GM21367 (cell line): ENCODE measurements at regions not wholly inside any gene's neighbourhood (a gene's known extent, or its start where the extent isn't known, plus 50 kb on each side); places are given as distances from the start of the nearest gene placed in this dataset.

ENCODE experiments used
- ATAC-seq: cut with Tn5 transposase; IDR thresholded peaks from one replicate; pipeline ENCODE4 v1.9.1; 2021; ENCODE audit not compliant: unreplicated experiment

DNA sequence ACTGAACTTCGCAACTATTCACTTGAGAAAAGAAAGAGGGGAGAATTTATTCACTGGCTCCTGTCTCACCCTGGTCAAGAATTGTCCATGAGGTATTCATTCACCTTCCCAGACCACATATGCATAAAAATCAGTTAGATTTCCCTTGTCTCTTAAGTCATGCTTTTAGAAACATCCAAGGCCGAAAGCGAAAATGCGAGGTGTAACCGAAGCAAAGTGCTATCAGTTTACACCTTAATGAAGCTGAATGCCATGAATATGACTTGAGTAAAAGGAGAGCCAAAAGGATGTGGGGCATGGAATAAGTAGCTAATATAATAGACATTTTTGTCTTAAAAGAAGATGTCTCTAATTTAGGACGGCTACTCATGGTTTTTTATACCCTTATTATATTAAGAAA is 965.6 kb upstream of the CHORDC1 start:
- ATAC-seq: no peak

DNA sequence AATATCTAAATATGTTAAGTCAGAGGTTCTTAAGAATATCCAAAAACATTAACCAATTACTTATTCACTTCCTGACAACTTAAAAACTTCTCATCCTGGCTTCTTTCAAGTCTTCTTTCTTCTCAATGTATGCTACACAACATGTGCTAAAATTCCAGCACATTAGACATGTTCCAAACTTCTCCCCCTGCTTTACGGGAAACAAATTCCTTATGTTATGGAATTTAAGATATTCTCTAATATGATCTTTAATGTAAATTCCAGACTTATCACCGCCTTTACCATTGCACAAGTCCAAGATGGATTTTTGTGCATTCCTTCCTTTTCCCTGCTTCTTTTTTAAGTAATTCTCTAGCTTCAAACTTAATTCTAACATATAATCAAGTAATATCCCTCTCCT is 964.5 kb upstream of the CHORDC1 start:
- no peak for ATAC-seq

DNA sequence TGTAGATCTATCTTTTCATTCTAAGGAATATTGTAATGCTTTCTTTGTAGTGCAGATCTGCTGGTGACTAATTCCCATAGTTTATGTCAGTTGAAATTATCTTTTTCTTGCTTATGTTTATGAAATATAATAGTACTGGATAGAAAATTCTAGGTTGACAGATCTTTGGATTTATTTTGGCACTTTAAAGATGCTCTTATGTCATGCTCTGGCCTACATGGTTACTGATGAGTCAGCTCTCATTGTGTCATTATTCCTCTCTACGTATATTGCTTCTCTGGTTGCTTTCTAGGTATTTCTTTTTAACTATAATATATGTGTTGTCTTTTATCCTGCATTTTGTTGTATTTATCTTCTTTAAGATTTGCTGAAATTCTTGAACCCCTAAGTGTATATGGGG is 955.5 kb upstream of the CHORDC1 start:
- ATAC-seq: no peak

DNA sequence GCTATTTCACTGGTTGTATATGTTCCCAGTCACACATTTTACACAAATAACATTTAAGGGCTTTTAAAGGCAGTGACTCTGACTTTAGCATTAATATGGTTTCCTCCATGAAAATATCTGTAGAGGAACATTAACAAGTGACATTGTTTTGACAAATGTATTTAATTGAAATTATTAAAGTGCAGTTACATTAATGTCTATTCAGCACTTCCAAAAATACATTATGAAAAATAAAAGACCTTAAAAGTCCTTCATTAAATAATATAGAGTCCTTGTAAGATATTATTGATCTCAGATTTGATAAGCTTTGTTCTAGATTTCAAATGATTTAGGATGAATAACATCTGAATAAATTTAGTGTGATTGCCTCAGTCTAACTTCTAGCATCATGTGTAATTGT is 951.9 kb upstream of the CHORDC1 start:
- ATAC-seq: no peak

DNA sequence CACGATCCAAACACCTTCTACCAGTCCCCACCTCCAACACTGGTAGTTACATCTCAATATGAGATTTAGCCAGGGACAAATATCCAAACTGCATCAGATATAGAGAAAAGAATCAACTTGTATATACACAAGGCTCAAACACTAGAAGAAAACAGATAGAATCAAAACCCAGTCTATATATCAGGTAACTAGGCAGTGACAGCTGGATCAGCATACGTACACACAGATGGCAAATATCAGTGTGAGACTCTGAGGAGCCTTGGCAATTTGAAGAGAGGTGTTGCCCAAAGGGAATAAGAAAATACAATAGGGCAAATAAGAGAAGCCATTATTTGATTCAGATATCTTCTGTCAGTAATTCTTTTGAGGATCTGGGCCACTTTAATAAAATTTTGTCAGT is 951.3 kb upstream of the CHORDC1 start:
- no peak for ATAC-seq

DNA sequence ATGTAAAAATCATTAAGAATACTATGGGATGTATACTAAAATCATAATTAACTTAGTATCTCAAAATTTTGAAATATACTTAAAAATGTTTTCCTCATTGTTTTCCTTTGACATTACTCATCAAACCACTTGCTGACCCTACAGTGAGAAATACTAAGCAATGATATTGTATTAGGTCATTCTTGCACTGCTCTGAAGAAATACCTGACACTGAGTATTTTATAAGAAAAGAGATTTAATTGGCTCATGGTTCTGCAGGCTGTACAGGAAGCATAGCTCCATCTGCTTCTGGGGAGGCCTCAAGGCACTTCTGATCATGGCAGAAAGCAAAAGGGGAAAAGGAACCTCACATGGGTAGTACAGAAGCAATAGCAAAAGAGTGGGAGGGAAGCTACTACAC is 950.9 kb upstream of the CHORDC1 start:
- no peak for ATAC-seq

DNA sequence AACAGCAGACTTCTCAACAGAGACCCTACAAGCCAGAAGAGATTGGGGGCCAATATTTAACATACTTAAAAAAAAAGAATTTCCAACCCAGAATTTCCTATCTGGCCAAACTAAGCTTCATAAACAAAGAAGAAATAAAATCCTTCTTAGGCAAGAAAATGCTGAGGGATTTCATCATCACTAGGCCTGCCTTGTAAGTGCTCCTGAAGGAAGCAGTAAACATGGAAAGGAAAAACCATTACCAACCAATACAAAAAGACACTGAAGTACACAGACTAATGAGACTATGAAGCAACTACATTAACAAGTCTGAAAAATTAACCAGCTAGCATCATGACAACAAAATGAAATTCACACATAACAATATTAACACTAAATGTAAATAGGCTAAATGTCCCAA is 947.9 kb upstream of the CHORDC1 start:
- no peak for ATAC-seq

DNA sequence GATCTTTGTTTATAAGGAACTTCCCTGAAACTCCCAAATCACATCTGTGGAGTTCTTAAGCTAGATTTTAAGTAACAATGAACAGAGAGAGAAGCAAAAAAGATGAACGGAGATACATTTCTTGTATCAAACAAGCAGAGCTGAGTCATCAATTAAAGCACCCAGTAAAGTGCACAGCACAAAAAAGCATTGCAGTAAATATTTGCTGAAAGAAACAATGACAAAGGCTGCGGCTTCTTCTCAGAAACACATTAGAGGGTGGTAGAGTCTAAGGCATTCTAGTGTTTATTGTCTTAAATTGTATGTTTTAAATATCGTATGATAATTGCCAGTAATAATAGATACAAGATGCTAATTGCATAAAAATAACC is 941.6 kb upstream of the CHORDC1 start:
- no peak for ATAC-seq

DNA sequence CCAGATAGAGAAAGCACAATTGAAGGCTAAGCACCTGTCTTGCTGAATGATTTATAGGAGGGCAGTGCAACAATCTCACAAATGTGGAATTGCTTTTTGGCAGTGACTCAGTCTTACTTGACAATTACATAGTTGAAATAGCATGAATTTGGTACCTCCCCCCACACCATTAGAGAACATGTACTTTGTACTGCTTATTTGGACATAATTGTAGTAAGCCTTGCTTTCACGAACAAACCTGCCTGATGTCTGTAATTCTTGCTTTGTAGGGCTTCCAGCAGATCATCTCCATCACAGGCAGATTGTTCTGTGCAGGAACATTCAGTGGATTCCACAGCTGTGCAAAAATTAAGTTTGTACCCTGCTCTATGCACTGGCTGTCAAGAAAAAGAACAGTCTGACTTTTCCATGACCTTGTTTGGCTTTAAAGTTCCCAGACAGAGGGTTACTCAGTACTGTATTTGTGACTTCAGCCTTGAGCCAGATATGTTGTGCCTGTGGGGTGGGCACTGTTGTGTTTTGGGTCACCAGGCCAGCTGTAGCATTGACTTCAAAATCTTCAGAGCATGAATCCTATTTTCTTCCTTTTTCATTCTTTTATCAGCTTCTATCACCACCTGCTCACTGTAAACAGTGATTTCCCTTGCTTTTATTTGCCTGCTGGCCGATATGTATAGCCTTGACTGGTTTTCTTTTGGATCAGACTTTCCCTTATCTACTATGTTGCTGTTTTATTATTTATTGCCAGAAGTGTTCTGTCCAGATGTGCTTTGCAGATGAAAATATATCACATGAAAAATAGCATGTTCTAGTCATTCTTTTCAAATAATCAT is 941.0 kb upstream of the CHORDC1 start:
- ATAC-seq: no peak

DNA sequence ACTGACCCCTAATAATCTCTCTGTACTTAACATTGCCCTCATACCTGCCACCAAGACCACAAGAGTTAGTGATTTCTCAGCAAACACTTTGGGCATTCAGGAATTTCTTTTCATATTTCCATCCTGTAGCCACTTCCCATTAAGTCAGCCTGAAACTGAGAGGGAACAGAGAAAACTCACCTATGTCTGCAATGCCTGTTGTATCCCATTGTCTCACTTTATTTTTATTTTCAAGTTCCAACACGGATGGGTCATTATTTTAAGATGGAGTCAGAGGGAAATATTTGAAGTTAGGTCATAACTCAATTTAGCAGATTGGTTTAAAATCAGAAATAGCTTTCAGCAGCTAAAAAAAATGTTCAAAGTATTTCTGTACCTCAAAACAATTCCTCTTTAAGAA is 937.8 kb upstream of the CHORDC1 start:
- no peak for ATAC-seq

DNA sequence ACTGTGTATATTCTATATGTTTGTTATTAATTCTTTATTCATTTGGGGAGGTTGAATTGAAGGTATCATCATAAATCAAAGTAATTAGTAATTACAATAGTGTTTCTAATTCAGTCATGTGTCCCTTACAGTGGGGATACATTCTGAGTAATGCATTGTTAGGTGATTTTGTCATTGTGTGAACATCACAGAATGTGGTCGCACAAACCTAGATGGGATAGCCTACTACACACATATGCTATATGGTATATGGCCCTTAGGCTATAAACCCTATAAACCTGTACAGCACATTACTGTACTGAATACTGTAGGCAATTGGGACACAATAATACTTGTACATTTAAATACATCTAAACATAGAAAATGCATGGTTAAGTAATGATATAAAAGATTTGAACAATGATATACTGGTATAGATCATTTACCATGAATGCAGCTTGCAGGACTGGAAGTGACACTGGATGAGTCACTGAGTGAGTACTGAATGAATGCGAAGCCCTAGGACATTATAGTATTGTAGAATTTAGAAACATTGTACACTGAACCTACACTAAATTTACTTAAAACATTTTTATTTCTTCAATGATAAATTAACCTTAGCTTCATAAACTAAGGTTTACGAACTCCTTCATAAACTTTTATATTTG is 936.2 kb upstream of the CHORDC1 start:
- no peak for ATAC-seq

DNA sequence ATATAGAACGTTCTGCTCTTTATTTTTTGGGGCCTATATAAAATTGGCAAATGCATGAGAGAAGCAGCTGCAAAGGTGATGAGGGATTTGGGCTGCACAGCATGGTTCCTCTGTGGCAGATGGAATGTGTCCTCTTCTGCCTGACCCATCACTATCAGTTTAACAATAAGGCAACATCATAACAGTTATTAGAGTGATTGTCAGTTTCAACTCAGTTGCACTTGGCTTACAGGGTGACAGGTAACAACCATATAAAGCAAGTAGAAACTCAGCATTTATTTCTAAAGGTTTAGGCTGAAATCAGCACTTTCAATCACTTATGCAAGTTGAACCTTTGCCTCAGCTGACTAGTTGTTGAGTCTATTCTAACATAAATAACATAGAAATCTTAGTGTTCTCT is 935.4 kb upstream of the CHORDC1 start:
- no peak for ATAC-seq

DNA sequence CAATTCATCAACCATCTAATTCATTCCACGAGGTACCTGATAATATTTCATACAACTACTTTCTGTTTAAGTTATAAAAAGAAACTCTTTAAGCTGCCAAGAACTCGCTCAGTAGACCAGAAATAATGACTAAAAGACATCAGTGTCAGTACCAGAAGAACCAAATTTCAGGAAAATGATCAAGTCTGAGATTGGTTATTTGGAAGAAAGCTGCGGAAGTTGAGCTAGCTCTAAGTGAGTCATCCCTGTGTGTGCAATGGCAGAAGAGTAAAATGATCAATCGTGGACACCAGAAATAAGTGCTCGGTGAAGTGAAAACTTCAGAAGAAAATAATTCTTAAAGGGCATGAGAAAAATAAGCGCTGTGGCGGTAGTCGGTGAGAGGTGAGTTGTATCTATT is 933.2 kb upstream of the CHORDC1 start:
- no peak for ATAC-seq

DNA sequence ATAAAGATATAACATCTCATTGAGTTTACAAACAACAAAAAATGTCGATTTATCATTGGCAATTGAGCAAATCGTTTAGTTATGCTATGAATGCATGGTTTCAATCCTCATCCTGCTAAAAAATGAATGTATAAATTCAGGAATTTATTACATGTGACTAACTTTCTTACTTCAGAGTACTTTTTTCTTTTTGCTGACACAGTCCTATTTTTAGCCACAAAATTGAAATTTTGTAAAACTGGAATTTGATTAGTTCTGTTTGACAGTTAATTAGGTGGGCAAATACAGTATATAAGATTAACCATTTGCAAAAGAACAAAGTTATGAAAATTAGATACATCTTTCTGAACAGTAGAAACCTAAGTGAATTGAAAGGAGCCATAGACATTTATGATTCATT is 925.0 kb upstream of the CHORDC1 start:
- no peak for ATAC-seq

DNA sequence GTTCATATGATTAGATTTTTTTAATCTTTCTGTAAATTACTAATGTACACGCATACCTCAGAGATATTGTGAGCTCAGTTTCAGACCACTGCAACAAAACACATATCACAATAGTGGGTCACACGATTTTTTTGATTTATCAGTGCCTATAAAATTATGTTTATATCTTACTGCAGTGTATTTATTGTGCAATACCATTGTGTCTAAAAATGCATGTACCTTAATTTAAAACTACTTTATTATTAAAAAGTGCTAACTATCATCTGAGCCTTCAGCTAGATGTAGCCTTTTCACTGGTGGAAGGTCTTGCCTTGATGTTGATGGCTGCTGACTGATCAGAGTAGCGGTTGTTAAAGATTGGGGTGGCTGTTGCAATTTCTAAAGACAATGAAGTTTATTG is 918.8 kb upstream of the CHORDC1 start:
- no peak for ATAC-seq

DNA sequence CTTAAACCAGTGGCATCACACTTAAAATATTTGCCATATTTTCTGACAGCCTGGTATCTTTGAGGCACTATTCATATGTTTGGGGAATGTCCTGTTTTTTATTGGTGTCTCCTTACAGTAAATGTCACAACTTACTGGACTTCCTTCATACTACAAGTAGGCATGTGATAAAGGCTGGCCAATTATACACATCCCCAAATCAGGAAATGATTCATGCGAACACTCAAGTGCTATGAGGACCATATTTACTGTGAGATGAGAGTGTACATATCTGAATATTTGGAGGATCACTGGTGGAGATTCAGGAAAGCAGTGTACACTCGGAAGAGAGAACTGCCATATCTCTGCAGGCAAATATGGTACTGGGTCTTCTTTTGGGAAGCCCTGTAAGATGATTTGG is 913.8 kb upstream of the CHORDC1 start:
- no peak for ATAC-seq

DNA sequence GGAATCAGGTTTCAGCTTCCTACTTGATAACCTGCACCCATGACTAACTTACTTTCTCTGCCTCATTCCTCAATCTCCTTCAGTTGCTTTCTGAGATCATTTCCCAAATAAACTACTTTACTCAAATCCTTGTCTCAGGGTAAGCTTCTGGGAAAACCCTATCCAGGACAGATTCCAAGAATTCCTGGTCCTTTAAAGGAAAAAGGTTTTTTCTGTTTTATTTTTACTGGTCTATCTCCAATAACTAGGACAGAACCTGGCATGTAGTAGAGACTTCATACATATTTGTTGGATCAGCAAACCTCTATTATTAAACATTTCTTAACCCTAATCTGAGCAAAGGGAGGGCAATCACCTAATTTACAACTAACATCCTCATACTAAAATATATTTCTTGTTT is 910.5 kb upstream of the CHORDC1 start:
- no peak for ATAC-seq

DNA sequence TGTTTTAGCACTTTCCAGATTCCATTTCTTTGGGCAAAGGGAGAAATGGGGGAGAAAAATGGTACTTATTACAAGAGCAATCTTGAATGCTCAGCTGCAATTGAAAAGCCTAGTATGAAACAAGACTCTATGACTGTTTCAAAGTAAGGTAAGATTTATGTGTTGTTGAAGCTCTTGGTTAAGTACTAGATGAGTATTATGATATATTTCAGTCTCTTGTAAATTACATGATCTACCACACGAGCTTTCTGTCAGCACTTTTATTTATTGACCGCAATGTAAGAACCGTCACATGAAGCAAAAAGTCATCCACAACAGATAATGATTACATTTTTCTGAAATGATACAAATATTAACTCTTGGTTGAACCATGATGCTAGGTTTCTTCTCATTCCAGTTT is 906.7 kb upstream of the CHORDC1 start:
- no peak for ATAC-seq

DNA sequence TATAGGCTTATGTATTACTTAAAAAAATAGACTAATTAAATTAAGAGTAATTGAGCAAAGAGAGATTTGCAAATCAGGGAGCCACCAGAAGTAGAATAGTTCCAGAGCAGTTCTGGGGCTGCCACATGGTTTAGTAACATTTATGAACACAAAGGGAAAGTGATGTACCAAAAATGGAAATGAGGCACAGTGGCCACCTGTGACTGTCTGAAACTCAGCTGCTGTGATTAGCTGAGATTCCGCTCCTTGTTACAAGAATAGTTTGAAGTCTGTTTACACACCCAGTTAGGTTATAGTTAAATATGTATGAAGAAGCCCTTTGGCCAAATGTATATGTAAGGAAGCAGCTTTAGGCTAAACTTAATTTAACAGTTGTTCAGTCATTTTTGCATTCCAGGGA is 901.5 kb upstream of the CHORDC1 start:
- ATAC-seq: no peak

DNA sequence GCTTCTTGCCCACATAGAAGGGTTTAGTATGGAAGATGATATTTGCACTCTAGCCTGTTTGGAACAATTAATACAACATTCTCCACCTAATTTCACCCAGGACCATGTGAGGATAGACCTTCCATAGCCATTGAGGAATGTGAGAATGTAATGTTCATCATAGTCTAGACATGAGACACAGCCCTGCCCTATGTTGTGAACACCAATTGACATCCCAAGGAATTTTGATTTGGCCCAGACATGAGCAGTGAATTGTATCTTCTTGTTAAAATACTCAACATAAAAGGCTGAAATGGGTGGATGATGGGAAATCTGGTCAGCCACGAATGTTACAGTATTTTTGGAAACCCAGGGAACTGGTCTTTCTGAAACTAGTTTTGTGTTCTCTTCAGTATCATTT is 892.3 kb upstream of the CHORDC1 start:
- no peak for ATAC-seq

DNA sequence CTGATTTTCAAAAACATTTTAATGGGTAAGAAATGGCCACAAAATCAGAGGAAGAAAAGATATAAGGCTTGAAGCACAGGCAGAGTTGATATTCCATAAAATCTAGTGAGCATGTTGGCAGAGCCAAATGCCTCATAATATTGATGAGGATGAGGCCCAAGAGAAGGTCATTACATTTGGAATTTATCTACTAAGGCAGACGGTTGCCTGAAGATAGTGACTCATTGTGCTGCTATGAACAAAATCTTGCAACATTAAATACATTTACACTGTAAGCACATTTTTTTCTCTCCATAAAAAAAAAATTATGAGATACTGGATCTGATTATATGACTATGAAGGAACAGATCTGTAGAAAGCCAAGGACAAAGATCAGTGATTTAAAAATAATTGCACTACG is 881.4 kb upstream of the CHORDC1 start:
- no peak for ATAC-seq

DNA sequence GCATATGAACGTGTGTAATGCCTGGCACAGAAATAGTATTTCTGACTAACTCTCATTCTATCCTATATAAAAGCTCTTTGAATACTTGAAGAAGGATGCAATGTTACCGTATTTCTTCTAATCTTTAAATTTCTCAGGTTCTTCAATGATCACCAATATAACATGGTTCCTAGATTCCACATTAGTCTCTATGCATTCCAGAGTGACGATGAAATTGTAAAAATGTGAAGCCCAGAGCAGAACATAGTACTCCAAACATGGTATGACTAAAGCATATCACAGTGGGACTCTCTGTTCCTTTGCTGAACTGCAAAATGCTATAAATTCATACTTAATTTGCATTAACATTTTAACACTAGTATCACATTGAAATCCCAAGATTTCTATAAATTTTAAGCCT is 877.6 kb upstream of the CHORDC1 start:
- no peak for ATAC-seq

DNA sequence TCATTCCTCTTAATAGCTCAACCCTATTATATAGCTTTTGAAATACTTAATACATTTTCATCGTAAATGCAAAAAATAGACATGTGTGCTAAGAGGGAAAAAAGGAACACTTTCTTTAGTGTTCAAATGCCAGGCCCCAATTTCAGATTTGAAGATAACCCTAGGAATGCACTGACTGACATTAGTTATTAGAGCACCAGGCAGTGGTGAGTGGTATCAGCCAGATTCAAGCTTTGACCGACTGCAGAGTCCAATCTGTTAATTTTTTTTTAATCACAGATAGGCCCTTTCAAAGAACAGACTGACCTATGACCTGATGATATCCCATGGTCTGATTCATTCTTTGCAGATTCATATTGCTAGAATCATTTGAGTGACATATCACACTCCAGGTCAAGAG is 874.2 kb upstream of the CHORDC1 start:
- no peak for ATAC-seq
